Tongue (tissue), 1 donor: ENCODE measurements at regions not wholly inside any gene's neighbourhood (a gene's known extent, or its start where the extent isn't known, plus 50 kb on each side); places are given as distances from the start of the nearest gene placed in this dataset.
"Not testable (repeated sequence)": the region's sequence is repeated elsewhere in the genome, so short reads cannot be mapped to it uniquely, and the experiment has no call there.

Experiments used
- DNase-seq: peaks from one replicate; pipeline ENCODE4 v3.0.0-alpha.2; 2015

DNA sequence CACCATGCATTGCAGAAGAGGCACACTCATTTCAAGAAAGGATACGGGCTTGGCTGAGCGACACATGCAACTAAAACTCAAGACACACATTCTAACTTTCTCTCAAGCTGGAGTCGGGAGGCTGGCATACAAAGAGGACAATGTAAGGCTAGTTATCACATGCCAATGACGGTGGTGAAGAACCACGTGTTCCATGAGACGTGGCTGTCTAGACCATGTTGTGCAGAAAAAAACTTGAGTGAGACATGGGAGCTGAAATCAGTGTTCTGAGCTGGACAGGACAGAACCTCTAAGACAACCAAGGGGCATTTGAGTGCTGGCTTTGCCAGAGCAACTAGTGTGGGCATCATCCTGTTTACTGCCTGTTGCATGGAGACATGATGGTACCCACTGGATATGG, 193.0 kb upstream of the DPP6 start:
- no peak for DNase-seq

DNA sequence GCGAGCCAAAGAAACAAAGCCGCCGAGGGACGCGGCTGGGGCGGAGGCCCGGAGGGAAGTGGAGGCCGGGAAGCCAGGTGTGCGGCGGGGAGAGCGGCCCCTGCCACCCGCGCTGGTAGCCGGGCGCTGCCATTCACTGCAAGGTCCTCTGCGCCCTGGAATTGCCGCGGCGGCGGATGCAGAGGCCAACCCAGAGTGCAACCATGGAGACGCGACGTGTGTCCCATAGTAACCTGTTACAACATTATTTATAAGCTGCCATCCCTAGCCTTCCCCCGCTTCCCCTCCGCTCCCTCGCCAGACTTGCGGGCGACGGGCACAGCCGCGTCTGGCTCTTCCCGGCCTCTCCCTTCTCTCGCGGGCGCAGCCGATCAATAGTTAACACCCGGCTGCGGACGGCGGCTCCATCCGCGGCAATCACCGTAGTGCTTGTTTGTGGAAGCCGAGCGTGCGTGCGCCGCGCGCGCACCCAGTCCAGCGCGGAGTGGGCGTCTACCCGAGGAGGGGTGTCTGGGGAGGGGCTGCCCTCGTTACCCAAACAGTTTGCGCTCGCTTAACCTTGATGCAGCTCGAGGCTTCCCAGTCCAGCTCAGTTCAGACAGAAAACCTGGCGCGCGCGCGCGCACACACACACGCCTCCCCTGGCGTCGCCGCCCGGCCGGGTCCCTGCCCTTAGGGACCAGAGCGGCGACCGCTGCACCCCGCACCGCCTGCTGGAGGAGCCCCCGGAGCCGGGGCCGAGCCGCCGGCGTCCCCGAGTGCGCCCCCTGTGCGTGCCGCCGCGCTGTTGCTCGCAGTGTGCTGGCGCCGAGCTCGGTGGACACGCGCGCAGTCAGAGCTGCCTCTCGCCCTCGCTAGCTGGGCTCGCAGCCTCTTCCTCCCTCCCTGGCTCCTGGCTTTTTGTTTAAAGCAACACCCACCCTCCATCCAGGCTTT, 165.4 kb upstream of the DPP6 start:
- DNase-seq: peak; percentile 51

DNA sequence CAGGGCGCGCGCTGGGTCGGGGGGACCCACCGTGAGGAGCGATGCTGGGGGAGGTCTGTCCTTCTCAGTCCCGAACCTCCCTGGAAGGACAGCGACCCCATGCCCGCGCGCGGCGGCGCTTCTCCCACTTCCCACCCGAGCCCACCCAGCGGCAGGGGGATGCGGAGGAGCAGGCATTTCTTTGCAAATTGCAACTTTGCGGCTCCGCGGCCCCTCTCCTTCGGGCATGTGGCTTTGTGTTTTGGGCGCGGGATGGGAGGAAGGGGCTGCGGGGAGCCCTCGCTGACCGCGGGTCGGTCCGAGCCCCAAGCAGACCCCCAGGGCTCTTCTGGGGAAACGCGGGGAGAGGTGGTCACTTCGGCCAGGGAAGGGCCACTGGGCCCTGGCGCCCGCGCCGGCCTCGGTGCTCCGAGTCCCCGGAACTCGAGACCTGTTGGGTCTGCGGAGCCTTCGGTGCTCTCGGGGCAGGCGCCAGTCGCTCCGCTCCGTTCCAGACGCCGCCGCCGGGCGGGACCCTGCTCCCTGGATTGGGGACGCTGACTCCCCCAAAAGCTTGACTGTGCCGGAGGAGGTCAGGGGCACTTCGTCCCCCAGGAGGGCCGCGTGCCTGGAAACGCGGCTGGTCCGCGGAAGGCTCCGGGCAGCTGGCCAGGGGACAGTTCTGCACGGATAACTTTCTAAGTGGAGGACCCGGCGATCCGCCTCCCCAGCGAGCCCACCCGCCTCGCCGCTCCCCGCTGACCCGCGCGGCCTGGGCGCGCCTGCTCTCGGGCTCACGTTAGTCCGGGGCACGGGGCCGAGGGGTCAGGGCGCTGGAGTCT, 164.2 kb upstream of the DPP6 start:
- DNase-seq: peak; percentile 28

- DNase-seq: no peak
Observed at GRCh38 chr7:153891990-153892389, 160.2 kb upstream of the DPP6 start.

DNA sequence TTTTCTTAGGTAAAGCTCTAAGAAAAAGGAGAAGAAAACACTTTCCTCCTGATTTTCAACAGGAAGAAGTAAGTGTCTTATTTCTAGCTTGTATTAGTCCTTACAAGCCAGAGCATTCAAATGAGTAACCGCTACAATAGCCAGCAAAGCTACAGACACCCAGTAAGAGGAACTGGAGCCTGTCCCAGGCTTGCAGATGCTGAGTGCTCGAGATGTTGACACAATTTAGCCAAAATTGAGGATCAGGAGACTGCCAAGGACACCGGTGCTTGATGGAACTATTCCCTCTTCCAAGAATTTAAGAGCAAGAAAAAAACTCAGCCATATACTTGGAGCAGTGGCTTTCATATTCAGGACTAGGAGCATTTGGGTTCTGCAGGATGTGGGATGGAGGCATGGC, 149.3 kb upstream of the DPP6 start:
- DNase-seq: no peak

- DNase-seq: peak; percentile 11
Observed at GRCh38 chr7:153912211-153912610, 140.0 kb upstream of the DPP6 start.

- no peak for DNase-seq
Observed at GRCh38 chr7:153920126-153920525, 132.1 kb upstream of the DPP6 start.

DNA sequence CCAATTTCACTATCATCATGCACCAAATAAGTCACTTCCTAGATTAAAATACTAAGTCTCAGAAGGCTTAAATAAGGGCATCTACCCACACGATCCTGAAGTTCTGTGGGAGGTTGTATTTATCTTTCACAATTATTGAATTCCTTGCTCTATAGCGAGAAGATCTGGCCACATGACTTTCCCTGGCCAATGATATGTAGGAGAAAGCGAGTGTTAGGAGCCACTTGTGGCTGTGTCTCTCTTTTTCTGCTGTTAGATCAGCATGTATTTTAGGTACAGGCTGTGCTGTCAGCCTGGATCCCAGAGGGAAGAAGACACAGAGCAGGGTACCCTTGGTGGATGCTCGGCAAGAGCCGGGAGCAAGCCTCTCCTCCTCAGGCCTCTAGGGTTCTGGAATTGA, 131.3 kb upstream of the DPP6 start:
- DNase-seq: no peak

GRCh38 chr7:153921408-153921807, 130.8 kb upstream of the DPP6 start:
- no peak for DNase-seq

DNA sequence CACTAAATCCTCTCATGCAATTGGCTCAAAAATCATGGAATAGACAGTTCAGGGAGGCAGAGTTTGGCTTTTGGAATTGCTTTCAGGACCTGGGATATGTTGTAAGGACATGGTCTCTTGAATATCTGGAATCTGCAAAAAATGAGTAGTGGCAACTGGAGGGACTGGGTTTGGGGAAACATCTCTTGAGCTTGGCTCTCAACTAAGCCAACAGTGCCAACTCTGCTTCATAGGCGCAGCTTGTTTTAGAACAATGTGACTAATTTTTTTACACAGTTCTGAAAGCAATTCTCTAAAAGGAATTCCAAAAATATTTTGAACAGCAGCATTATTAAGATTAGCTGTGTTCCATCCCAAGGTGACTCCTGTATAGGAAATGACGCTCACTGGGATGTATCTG, 121.5 kb upstream of the DPP6 start:
- peak; percentile 82 for DNase-seq

GRCh38 chr7:153934048-153934447, 118.2 kb upstream of the DPP6 start:
- DNase-seq: no peak

GRCh38 chr7:153934629-153935028, 117.6 kb upstream of the DPP6 start:
- no peak for DNase-seq

- no peak for DNase-seq
Observed at GRCh38 chr7:153935095-153935494, 117.1 kb upstream of the DPP6 start.

DNA sequence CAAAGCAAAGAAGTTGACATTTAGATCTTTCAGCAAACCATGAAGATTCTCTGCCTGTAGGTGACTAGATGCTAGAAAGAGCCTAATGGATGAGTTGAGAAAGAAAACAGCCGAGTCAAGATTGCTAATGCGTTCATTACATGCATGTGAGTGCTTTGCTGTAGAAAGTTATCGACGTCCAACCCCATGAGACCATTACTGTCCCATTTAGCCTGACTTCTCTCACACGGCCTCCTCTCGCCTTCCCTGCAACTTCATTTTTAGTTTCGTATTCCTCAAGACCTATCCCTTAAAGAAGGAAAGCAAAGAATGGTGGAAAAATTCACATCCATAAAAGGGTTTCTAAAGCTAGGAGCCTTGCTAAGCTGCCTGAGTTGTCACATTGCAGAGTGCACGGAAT, 113.7 kb upstream of the DPP6 start:
- DNase-seq: no peak

DNA sequence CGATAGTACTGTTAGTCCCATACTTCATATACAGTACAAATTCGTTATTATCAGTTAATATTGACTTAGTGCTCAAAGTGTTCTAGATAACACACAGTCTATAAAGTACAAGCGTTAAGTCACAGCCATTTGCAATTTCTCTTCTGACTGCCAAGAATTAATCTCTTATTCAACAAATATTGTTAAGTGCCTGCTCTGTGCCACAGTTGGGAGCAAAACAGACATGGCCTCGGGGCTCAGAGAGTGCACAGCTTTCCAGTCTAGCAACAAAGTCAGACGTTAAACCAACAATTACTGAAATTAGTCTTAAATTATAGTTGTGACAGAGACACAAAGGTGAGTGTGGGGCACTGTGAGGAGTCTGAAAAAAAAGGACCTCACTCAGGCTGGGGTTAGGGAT, 113.0 kb upstream of the DPP6 start:
- DNase-seq: no peak

DNA sequence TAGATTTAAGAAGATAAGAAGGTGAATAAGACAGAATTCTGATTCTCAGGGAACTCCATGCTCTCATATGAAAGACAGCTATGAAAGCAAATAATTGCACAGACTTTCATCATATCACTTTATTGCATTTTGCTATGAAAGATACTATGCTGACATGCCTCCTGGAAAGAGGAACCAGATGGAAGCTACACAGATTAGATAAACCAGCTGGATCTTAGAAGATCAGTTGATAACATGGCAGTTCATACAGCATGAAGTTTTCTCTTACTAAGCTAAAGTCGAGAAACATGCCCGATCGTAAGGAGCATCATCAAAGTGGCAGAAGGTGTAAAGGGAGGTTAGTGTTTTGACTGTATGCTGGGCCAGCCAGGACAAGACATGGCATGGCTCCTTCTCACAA, 112.5 kb upstream of the DPP6 start:
- DNase-seq: no peak

DNA sequence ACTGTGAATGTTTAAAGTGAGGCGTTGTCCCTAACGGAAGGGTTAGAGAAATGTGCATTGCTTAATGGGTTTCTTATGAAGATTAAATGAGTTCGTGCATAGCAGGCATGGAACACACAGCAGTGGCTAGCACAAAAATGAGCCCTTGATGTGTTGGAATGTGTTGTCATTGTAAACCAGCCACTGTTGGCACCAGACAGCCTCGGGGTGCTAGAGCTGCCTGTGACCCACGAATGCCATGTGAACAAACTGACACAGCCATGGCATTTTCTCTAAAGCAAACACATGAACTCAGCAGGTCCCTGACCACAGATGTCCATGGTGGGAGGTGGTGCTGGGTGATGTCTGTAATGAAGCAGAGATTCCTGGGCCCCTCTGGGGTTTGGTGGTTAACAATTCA, 111.1 kb upstream of the DPP6 start:
- no peak for DNase-seq

DNA sequence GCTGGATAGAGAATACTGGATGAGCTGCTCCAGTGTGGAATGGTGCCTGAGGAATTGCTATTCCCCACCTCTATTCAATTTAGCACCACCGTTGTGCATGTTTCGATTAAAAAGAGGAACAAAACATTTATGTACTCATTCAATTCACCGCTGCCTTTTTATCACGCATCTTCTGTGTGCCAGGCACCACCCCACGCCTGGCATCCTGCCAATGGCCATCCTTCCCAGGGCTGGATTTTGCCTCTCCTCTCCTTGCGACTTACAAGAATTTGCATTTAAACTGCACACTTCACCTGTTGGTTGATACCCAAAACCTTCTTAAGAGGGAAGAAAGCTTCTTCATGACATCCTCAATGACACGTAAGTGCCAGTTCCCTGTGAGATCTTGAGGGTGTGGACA, 110.2 kb upstream of the DPP6 start:
- no peak for DNase-seq

GRCh38 chr7:153943457-153943856, 108.7 kb upstream of the DPP6 start:
- peak; percentile 24 for DNase-seq

- DNase-seq: peak; percentile 45
Observed at GRCh38 chr7:153943861-153944260, 108.3 kb upstream of the DPP6 start.

DNA sequence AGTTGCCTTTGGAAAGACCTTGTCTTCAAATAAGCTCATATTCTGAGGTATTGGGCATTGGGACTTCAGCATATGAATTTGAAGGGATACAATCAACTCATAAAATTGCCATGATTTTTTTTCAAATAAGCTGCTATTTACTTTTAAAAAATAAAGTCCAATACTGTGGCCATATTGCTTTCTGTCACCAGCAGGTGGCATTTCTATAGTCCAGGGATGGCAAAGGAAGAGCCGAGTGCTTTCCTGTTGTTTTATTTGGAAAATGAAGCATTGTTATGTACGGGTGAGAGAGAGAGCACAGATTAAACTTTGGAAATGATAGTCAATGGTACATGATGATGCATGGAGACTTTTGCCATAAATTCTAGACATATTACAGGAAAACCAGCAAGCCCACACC, 104.1 kb upstream of the DPP6 start:
- DNase-seq: no peak

GRCh38 chr7:153951316-153951715, 100.9 kb upstream of the DPP6 start:
- no peak for DNase-seq

DNA sequence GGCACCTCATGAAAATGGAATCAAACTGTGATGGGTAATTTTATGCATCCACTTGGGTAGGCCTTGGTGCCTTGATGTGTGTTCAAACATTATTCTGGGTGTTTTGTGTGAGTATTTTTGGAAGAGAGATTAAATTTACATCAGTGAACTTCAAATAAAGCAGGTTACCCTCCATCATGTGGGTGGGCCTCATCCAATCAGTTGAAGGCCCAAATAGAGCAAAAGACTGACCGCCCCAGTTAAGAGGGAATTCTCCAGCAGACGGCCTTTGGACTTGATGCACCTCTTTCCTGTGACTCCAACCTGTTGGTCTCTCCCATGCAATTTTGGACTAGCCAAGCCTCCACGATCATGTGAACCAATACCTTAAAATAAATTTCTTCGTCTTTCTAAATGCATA, 97.7 kb upstream of the DPP6 start:
- no peak for DNase-seq

- DNase-seq: not testable (repeated sequence)
Observed at GRCh38 chr7:153957677-153958076, 94.5 kb upstream of the DPP6 start.
